Common myeloid progenitor, CD34-positive (primary cell): ENCODE measurements at regions not wholly inside any gene's neighbourhood (a gene's known extent, or its start where the extent isn't known, plus 50 kb on each side); places are given as distances from the start of the nearest gene placed in this dataset.
A peak's percentile ranks its signal among the peaks of the same experiment; 100 is the strongest.

ENCODE experiments used
- CTCF ChIA-PET: fragments of 350-600 bp; sonication (Branson Sonifier 250); formaldehyde crosslinking; loops from one replicate; lab custom pipeline; 2021; ENCODE audit warnings: antibody characterized with exemption; lab: Charles Lee
- POLR2A ChIA-PET: fragments of 350-600 bp; sonication (Branson Sonifier 250); formaldehyde crosslinking; loops from one replicate; lab custom pipeline; 2021; ENCODE audit warnings: antibody characterized with exemption; lab: Charles Lee
- DNase-seq, 3 donors: peaks; one replicate each; pipeline versions ENCODE4 v3.0.0 to v3.0.0-alpha.2; 2013
- H3K27ac ChIP-seq, 2 experiments: 1 replicate in 1 of 2; 2 replicates in 1 of 2; pipeline ENCODE4 v1.7.0; 2013; ENCODE audit warnings: inconsistent platforms in 2 of 2, low read length in 2 of 2, mild to moderate bottlenecking in 2 of 2, low read depth in 1 of 2, moderate library complexity in 1 of 2; ENCODE audit not compliant: severe bottlenecking in 2 of 2, insufficient read depth in 1 of 2, poor library complexity in 1 of 2
- H3K27me3 ChIP-seq, 5 experiments: replicated peaks in 2 of 5; 1 replicate in 3 of 5; 2 replicates in 2 of 5; pipeline versions ENCODE4 v1.6.1 to v1.7.0; 2013; ENCODE audit warnings: low read length in 4 of 5, mild to moderate bottlenecking in 2 of 5, moderate library complexity in 2 of 5, inconsistent platforms in 1 of 5; ENCODE audit not compliant: insufficient read depth in 5 of 5, control insufficient read depth in 4 of 5
- H3K36me3 ChIP-seq, 4 experiments: 1 replicate in 2 of 4; 2 replicates in 2 of 4; pipeline versions ENCODE4 v1.6.1 to v1.7.0; 2013; ENCODE audit warnings: low read length in 3 of 4, control low read depth in 1 of 4, mild to moderate bottlenecking in 1 of 4; ENCODE audit not compliant: control insufficient read depth in 4 of 4, insufficient read depth in 4 of 4
- H3K4me1 ChIP-seq, 4 experiments: 1 replicate in 3 of 4; 2 replicates in 1 of 4; pipeline versions ENCODE4 v1.6.1 to v1.7.1; 2013; ENCODE audit warnings: low read length in 3 of 4, mild to moderate bottlenecking in 3 of 4, control low read depth in 1 of 4, inconsistent platforms in 1 of 4, moderate library complexity in 1 of 4; ENCODE audit not compliant: control insufficient read depth in 4 of 4, insufficient read depth in 4 of 4; ENCODE audit errors: control extremely low read depth in 1 of 4
- H3K4me3 ChIP-seq, 7 experiments: 1 replicate in 4 of 7; 2 replicates in 3 of 7; pipeline versions ENCODE4 v1.5.1 to v1.7.0; 2013; ENCODE audit warnings: mild to moderate bottlenecking in 7 of 7, low read length in 6 of 7, moderate library complexity in 6 of 7, inconsistent platforms in 2 of 7, low read depth in 2 of 7, control low read depth in 1 of 7; ENCODE audit not compliant: insufficient read depth in 4 of 7, control insufficient read depth in 1 of 7; ENCODE audit errors: extremely low read depth in 1 of 7
- H3K9me3 ChIP-seq, 5 experiments: 1 replicate in 4 of 5; 2 replicates in 1 of 5; pipeline versions ENCODE4 v1.6.1 to v1.7.1; 2013; ENCODE audit warnings: low read length in 4 of 5, mild to moderate bottlenecking in 2 of 5, inconsistent platforms in 1 of 5, low read depth in 1 of 5, moderate library complexity in 1 of 5; ENCODE audit not compliant: control insufficient read depth in 4 of 5, insufficient read depth in 2 of 5; ENCODE audit errors: control extremely low read depth in 1 of 5
- WGBS: methylation state at CpG from one replicate; pipeline ENCODE4 v1.1.5; 2013; ENCODE audit not compliant: insufficient coverage; 5-methylcytosine and 5-hydroxymethylcytosine counted together

DNA sequence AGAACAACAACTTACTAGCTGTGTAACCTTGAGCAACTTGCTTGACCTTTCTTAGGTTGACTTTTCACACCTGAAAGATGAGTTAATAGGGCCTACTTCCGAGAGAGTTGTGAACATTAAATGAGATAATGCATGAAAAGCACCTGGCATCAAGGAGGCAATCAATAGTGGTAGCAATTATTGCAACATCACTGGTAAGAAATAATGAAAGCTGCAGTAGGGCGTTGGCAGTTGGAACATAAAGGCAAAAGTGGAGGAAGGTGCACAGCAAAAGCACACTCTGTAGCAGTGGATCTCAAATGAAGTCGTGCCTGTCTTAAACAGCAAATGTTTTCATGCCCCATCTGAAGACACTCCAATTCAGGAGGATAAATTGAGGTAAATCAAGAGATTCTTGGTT lies 178.9 kb upstream of the VRK2 start:
- Histone ChIP-seq H3K36me3 (no peaks in the 10 kb centered on the region), H3K27ac (no peak overlapping the region), H3K9me3 (no peaks in the 10 kb centered on the region), H3K27me3 (no peaks in the 10 kb centered on the region), H3K4me1 (no peaks in the 10 kb centered on the region), H3K4me3 (no peak overlapping the region)
- no peak for DNase-seq
- POLR2A ChIA-PET = no interaction called here
- 100% methylated on average over 3 of the region's 3 CpGs for WGBS
- CTCF ChIA-PET = no interaction called here

DNA sequence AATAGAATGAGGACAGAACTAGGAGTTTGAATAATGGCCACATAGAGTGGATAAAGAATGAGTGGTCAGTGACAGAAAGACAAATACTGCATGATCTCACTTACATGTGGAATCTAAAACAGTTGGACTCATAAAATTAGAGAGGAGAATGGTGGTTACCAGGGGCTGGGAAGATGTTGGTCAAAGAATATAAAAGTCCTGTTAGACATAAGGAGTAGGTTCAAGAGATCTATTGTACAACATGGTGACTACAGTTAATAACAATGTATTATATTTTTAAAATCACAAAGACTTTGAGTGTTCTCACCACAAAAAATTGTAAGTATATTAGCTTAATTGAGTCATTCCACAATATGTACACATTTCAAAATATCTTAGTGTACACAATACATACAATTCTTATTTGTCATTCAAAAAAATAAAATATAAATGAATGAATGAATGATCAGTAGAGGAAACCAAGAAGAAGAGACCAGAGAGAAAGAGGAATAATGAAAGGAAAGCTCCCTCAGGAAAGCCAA lies 177.9 kb upstream of the VRK2 start:
- POLR2A ChIA-PET = no interaction called here
- Histone ChIP-seq H3K9me3 (peaks cover 0 to 5% (median 0%) of the 10 kb centered on the region in 5 experiments), H3K4me3 (no peak overlapping the region), H3K4me1 (no peaks in the 10 kb centered on the region), H3K27ac (no peak overlapping the region), H3K36me3 (no peaks in the 10 kb centered on the region), H3K27me3 (no peaks in the 10 kb centered on the region)
- CTCF ChIA-PET = no interaction called here
- no peak for DNase-seq

DNA sequence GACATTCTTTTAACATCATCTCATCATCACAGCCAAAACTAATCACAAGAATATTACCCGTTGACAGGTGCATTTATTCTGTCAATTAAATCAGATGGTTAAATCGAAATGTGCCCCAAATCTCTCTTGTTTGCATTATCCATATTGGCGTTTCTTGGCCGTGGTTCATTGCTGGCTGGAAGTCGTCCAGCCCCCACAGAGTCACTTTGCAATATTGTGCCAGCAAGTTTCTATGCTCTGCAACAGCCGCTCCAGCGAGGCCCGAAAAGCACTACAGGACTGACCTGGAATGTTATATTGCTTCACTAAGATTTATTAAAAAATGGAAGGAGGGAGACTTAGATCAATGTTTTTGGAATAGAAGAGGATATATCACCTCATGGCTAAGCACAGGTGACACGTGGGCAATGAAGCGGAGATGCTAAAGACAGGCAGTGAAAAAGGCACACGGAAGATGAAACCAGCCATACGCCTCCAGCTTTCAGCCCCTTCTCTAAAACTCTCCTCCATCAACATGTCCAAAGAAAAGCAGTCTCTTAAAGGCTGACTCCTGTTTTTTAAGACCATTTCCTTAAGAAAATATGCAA lies 176.8 kb upstream of the VRK2 start:
- CTCF ChIA-PET = interaction anchor here (0.9 kb wide), 1 partner anchor 15 kb away, joined by 3 read pairs; no protein-coding TSS in a partner anchor
- Histone ChIP-seq H3K4me3 (no peak overlapping the region), H3K4me1 (no peaks in the 10 kb centered on the region), H3K27ac (no peak overlapping the region), H3K27me3 (no peaks in the 10 kb centered on the region), H3K36me3 (no peaks in the 10 kb centered on the region), H3K9me3 (peaks cover 0 to 5% (median 0%) of the 10 kb centered on the region in 5 experiments)
- POLR2A ChIA-PET = no interaction called here
- DNase-seq = no peak
- WGBS = 93% methylated on average over 11 of the region's 12 CpGs

DNA sequence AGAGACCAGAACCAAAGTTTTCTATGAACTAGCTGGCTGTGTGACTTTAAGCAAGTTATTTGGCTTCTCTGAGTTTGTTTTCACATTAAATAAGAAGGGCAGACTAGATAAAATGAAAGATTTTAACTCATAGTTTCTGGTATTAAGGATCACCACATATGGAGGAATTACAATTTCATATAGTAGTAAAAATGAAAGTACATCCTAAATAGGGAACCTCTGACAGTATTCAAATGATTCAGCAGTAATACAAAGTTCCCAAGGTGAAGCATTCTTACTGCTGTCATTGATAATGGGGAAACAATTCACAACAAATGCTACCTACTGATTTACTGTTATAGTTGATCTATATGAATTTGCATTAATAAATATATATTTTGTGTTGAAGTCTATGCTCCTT lies 170.3 kb upstream of the VRK2 start:
- peaks cover 0 to 5% (median 0%) of the 10 kb centered on the region in 5 experiments for H3K9me3 ChIP-seq
- no peak overlapping the region for H3K27ac ChIP-seq
- peaks cover 0 to 3% (median 0%) of the 10 kb centered on the region in 4 experiments for H3K4me1 ChIP-seq
- DNase-seq = peak in 2 of 3 donors; percentile 17 to 19
- H3K4me3 ChIP-seq = no peak overlapping the region
- ChIA-PET POLR2A (no interaction called here), CTCF (no interaction called here)
- H3K36me3 ChIP-seq = no peaks in the 10 kb centered on the region
- no peaks in the 10 kb centered on the region for H3K27me3 ChIP-seq

DNA sequence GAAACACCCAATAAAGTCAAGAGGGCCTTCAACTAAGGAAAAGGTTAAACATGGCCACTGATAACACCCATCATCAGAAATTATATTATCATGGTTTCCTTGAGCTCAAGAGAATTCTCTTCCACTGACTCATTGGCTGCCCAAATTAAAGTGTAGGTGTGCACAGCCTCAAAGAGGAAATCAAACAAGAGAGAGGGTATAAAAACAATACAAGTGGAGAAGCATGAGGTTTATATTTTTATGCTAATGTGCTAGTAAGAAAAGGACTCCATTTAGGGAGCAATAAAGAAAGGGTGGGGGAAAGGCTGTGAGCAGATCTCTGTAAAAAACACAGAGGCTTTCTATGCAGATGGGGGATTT lies 168.8 kb upstream of the VRK2 start:
- Histone ChIP-seq H3K27ac (no peak overlapping the region), H3K4me1 (peaks cover 0 to 3% (median 0%) of the 10 kb centered on the region in 4 experiments), H3K9me3 (peaks cover 0 to 4% (median 0%) of the 10 kb centered on the region in 5 experiments), H3K27me3 (no peaks in the 10 kb centered on the region), H3K36me3 (no peaks in the 10 kb centered on the region), H3K4me3 (no peak overlapping the region)
- POLR2A ChIA-PET = no interaction called here
- CTCF ChIA-PET = no interaction called here
- DNase-seq = no peak

DNA sequence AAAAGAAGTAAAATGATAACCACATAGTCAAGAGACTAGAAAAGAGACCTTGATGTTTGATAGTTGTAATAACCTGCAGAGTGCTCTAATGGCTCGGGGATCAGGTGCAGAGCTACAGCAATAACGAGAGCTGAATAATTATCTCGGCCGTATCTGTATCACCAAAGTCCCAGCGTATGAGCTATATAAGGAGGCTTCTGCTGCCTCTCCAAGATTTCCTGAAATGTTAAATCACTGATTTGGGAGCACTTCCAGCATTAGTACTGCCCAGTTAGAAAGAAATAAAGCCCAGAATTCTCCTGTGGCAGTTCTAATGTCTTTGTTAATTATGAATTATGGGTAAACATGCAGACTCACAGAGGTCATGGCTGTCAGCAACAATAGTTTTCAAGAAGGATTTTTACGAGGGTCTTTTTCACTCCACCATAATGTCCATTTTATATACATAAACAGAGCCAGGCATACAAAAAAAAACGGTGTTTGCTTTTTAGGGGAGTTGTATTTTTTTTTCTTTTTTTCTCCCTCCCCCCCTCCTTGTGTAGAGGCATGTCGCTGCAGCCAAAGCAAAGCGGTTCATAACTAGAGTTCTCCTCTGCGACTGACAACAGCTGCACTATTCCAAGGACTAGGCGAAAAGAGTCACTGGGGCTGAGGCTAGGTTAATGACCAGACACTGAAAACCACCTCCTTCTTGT lies 168.3 kb upstream of the VRK2 start:
- H3K4me1 ChIP-seq = peaks cover 0 to 3% (median 0%) of the 10 kb centered on the region in 4 experiments
- no peak for DNase-seq
- no peak overlapping the region for H3K4me3 ChIP-seq
- H3K9me3 ChIP-seq = no peaks in the 10 kb centered on the region
- H3K27me3 ChIP-seq = no peaks in the 10 kb centered on the region
- CTCF ChIA-PET = no interaction called here
- WGBS = 100% methylated on average over 8 of the region's 11 CpGs
- no peak overlapping the region for H3K27ac ChIP-seq
- H3K36me3 ChIP-seq = no peaks in the 10 kb centered on the region
- POLR2A ChIA-PET = no interaction called here

DNA sequence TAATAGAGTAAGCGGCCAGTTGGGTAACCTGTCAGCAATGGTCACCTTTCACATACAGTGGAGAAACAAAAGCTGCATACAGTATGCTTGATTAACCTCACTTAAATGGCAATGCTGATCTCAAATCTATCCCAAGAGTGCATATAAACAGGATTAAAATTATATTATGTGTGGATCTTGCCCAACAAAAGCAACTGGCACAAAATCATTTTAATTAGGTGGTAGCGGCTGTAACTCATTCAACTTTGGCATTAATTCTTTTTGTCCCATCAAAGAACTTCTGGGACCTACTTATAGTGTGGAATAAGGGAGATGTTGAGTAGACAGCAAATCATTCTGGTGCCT lies 167.8 kb upstream of the VRK2 start:
- Histone ChIP-seq H3K27me3 (no peaks in the 10 kb centered on the region), H3K4me3 (no peak overlapping the region), H3K27ac (no peak overlapping the region), H3K36me3 (no peaks in the 10 kb centered on the region), H3K4me1 (peaks cover 0 to 3% (median 0%) of the 10 kb centered on the region in 4 experiments), H3K9me3 (no peaks in the 10 kb centered on the region)
- ChIA-PET CTCF (no interaction called here), POLR2A (no interaction called here)
- WGBS = 100% methylated on average over 1 of the region's 2 CpGs
- no peak for DNase-seq
